Left lung (tissue), 4 donors: ENCODE measurements at regions not wholly inside any gene's neighbourhood (a gene's known extent, or its start where the extent isn't known, plus 50 kb on each side); places are given as distances from the start of the nearest gene placed in this dataset.
"Not testable (repeated sequence)": the region's sequence is repeated elsewhere in the genome, so short reads cannot be mapped to it uniquely, and the experiment has no call there.

ENCODE experiments used
- ATAC-seq: fragments of 200-7000 bp; cut with Tn5 transposase; one replicate; pipeline ENCODE4 v1.9.1; 2020; ENCODE audit warnings: moderate library complexity
- DNase-seq, 4 donors: peaks; one replicate each; pipeline ENCODE4 v3.0.0-alpha.2; 2013 to 2020
- H3K27ac ChIP-seq, 2 donors: fragments of 200-600 bp; sonication (generic) in 1 of 2; one replicate each; pipeline versions ENCODE4 v1.5.0 to v1.8.0; 2020 to 2021
- H3K27me3 ChIP-seq, 2 donors: fragments of 200-600 bp; sonication (generic) in 1 of 2; one replicate each; pipeline versions ENCODE4 v1.5.0 to v1.8.0; 2020 to 2021
- H3K36me3 ChIP-seq, 2 donors: fragments of 200-600 bp; sonication (generic) in 1 of 2; one replicate each; pipeline versions ENCODE4 v1.5.0 to v1.8.0; 2020 to 2021
- H3K4me1 ChIP-seq, 2 donors: fragments of 200-600 bp; one replicate each; pipeline ENCODE4 v1.8.0; 2021
- H3K4me3 ChIP-seq, 2 donors: fragments of 200-600 bp; sonication (generic) in 1 of 2; one replicate each; pipeline versions ENCODE4 v1.5.0 to v1.8.0; 2020 to 2021; ENCODE audit warnings: mild to moderate bottlenecking in 1 of 2
- H3K9me3 ChIP-seq, 2 donors: fragments of 200-600 bp; sonication (generic) in 1 of 2; one replicate each; pipeline versions ENCODE4 v1.5.0 to v1.8.0; 2020 to 2021
- CTCF ChIP-seq, 2 donors: fragments of 200-600 bp; sonication (generic) in 1 of 2; IDR thresholded peaks; one replicate each; pipeline versions ENCODE4 v1.5.0 to v1.8.0; 2021; ENCODE audit warnings: antibody characterized with exemption in 2 of 2
- intact Hi-C, 2 donors: fragments of 100-400 bp; cut with DNase I; formaldehyde crosslinking; loops; one replicate each; pipeline versions ENCODE4 v1.11.2 to v1.14.2; 2022
- donor health status: DM: no; HTN: yes; CAD: no.
- donor health status: DM: no; HTN: no; CAD: no.

DNA sequence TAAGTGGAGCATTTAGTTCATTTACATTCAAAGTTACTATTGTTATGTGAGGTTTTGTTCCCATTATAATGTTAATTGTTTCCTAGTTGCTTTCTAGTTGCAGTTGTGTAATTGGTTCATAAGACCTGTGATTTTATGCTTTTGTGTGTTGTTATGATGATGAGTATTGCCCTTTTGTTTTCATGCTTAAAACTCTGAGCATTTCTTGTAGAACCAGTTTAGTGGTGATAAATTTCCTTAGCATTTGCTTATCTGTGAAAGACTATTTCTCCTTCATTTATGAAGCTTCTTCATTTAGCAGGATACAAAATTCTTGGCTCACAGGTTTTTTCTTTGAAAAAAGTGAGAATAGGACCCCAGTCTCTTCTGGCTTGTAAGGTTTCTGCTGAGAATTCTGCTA lies 274.8 kb upstream of the SPAG17 start:
- H3K9me3 ChIP-seq, result peaks cover 0 to 47% of the 10 kb centered on the region in 2 donors
- intact Hi-C loops, result no loop called here
- H3K36me3 ChIP-seq, result no peaks in the 10 kb centered on the region
- no peak overlapping the region for H3K27ac ChIP-seq
- no peak for ATAC-seq
- TF ChIP-seq CTCF (IDR thresholded peaks at IDR 0.05), result no peak
- no peak overlapping the region for H3K4me3 ChIP-seq
- no peaks in the 10 kb centered on the region for H3K4me1 ChIP-seq
- no peaks in the 10 kb centered on the region for H3K27me3 ChIP-seq
- DNase-seq, result no peak

DNA sequence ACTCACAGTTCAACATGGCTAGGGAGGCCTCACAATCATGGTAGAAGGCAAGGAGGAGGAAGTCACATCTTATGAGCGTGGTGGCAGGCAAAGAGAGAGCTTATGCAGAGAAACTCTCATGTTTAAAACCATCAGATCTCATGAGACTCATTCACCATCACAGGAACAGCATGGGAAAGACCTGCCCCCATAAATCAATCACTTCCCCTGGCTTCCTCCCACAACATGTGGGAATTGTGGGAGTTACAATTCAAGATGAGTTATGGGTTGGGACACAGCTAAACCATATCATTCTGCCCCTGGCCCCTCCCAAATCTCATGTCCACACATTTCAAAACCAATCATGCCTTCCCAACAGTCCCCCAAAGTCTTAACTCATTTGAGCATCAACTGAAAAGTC lies 268.8 kb upstream of the SPAG17 start:
- peaks cover 0 to 32% of the 10 kb centered on the region in 2 donors for H3K9me3 ChIP-seq
- DNase-seq, intact Hi-C loops, H3K36me3 ChIP-seq, H3K27me3 ChIP-seq, ATAC-seq, H3K4me1 ChIP-seq, H3K27ac ChIP-seq, H3K4me3 ChIP-seq: not testable (repeated sequence)

GRCh38 chr1:118445156-118445555 lies 260.1 kb upstream of the SPAG17 start:
- Histone ChIP-seq H3K36me3 (no peaks in the 10 kb centered on the region), H3K9me3 (peaks cover 0 to 23% of the 10 kb centered on the region in 2 donors), H3K27ac (no peak overlapping the region), H3K4me3 (no peak overlapping the region), H3K4me1 (no peaks in the 10 kb centered on the region), H3K27me3 (no peaks in the 10 kb centered on the region)
- DNase-seq, result no peak
- intact Hi-C loops, result no loop called here
- no peak for ATAC-seq
- TF ChIP-seq CTCF (IDR thresholded peaks at IDR 0.05), result no peak

DNA sequence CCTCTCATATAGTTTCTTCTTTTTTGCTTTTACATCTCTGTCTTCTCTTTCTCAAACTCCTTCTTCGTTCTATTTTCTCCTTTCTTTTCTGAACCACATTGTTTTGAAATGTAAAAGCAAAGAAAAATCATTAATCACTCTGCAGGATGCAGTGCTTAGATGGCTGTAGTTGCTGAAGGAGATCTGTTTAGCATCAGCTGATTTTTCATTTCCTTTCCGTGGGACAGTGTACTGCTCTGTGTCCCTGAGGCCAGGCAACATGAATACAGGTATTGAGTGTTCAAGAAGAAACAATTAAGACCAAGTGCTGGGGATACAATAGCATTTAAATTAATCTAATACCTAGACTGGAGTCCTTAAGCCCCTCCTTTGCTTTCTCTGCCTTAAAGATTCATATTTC lies 257.2 kb upstream of the SPAG17 start:
- DNase-seq, result no peak
- H3K27me3 ChIP-seq, result no peaks in the 10 kb centered on the region
- TF ChIP-seq CTCF (IDR thresholded peaks at IDR 0.05), result no peak
- no peak overlapping the region for H3K4me3 ChIP-seq
- intact Hi-C loops, result no loop called here
- no peaks in the 10 kb centered on the region for H3K36me3 ChIP-seq
- H3K9me3 ChIP-seq, result peaks cover 0 to 9% of the 10 kb centered on the region in 2 donors
- no peaks in the 10 kb centered on the region for H3K4me1 ChIP-seq
- ATAC-seq, result no peak
- no peak overlapping the region for H3K27ac ChIP-seq

DNA sequence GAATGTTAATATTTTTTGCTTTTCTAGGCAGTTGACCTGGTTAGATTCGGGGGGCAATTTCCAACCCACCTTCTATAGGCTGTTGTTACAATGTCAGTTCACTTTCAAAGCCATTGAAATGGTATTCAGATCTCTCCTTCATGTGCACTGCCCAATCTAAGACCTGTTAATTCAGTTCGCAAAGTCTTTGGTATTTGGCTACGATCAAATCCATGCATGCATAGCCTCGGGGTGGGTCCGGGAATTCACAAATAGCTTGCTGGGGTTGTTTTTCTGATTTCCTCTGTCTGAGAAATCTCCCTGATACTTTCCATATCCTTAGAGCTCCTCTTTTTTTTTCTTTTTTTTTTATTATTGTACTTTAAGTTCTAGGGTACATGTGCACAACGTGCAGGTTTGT lies 252.6 kb upstream of the SPAG17 start:
- ATAC-seq, result no peak

More for the DNA sequence above, 252.6 kb upstream of the SPAG17 start:
- peaks cover 0 to 4% of the 10 kb centered on the region in 2 donors for H3K9me3 ChIP-seq
- no peaks in the 10 kb centered on the region for H3K4me1 ChIP-seq
- H3K27ac ChIP-seq, result no peak overlapping the region
- H3K27me3 ChIP-seq, result no peaks in the 10 kb centered on the region
- no peak for TF ChIP-seq CTCF (IDR thresholded peaks at IDR 0.05)
- intact Hi-C loops, result no loop called here
- DNase-seq, result no peak
- H3K4me3 ChIP-seq, result no peak overlapping the region
- no peaks in the 10 kb centered on the region for H3K36me3 ChIP-seq
